ENCODE measurements at regions not wholly inside any gene's neighbourhood (a gene's known extent, or its start where the extent isn't known, plus 50 kb on each side); places are given as distances from the start of the nearest gene placed in this dataset.

- H3K4me3 ChIP-seq = no peak overlapping the region
- H4K20me1 ChIP-seq (ENCODE audit: insufficient read depth) = no peaks in the 10 kb centered on the region
- WGBS, 2 experiments (ENCODE audit: low coverage in 1 of 2, low lambda C conversion rate in 2 of 2, missing lambda C conversion rate in 2 of 2) = 72 to 84% methylated on average over 7 to 9 of the region's 10 CpGs
- DNase-seq = no peak
- H3K27ac ChIP-seq = no peak overlapping the region
- H2AFZ ChIP-seq = no peak overlapping the region
- H3K9ac ChIP-seq = no peak overlapping the region
- no peak for TF ChIP-seq EZH2phosphoT487 (IDR thresholded peaks at IDR 0.05; ENCODE audit: insufficient read depth, low read depth)
- TF ChIP-seq EZH2 (IDR thresholded peaks at IDR 0.05; ENCODE audit: insufficient read depth, poor library complexity, severe bottlenecking) = no peak
- no peaks in the 10 kb centered on the region for H3K36me3 ChIP-seq (ENCODE audit: low read depth)
- no peaks in the 10 kb centered on the region for H3K9me2 ChIP-seq (ENCODE audit: insufficient read depth)
- no peaks in the 10 kb centered on the region for H3K4me1 ChIP-seq (ENCODE audit: insufficient read depth)
- H3K9me3 ChIP-seq (ENCODE audit: low read depth) = no peaks in the 10 kb centered on the region
- no peaks in the 10 kb centered on the region for H3K79me2 ChIP-seq (ENCODE audit: insufficient read depth)
- no peaks in the 10 kb centered on the region for H3F3A ChIP-seq (ENCODE audit: insufficient read depth)
- in situ Hi-C loops (cut with MboI) = no loop called here
- no peaks in the 10 kb centered on the region for H3K27me3 ChIP-seq (replicated peaks; ENCODE audit: insufficient read depth)
- no peak overlapping the region for H3K4me2 ChIP-seq (ENCODE audit: unreplicated experiment)
Measured at GRCh38 chr21:38972078-38972477, 166.3 kb downstream of the ETS2 start.

- H3K4me1 ChIP-seq (ENCODE audit: insufficient read depth) = no peaks in the 10 kb centered on the region
- no peak overlapping the region for H2AFZ ChIP-seq
- H3F3A ChIP-seq (ENCODE audit: insufficient read depth) = no peaks in the 10 kb centered on the region
- TF ChIP-seq EZH2phosphoT487 (IDR thresholded peaks at IDR 0.05; ENCODE audit: insufficient read depth, low read depth) = no peak
- no peak for TF ChIP-seq EZH2 (IDR thresholded peaks at IDR 0.05; ENCODE audit: insufficient read depth, poor library complexity, severe bottlenecking)
- no peak overlapping the region for H3K4me2 ChIP-seq (ENCODE audit: unreplicated experiment)
- no peak overlapping the region for H3K9ac ChIP-seq
- WGBS, 2 experiments (ENCODE audit: low coverage in 1 of 2, low lambda C conversion rate in 2 of 2, missing lambda C conversion rate in 2 of 2) = 92 to 96% methylated on average over 3 of the region's 3 CpGs
- no peak overlapping the region for H3K4me3 ChIP-seq
- no peaks in the 10 kb centered on the region for H3K9me2 ChIP-seq (ENCODE audit: insufficient read depth)
- H3K9me3 ChIP-seq (ENCODE audit: low read depth) = no peaks in the 10 kb centered on the region
- H4K20me1 ChIP-seq (ENCODE audit: insufficient read depth) = no peaks in the 10 kb centered on the region
- H3K36me3 ChIP-seq (ENCODE audit: low read depth) = no peaks in the 10 kb centered on the region
- no peak for DNase-seq
- in situ Hi-C loops (cut with MboI) = no loop called here
- H3K79me2 ChIP-seq (ENCODE audit: insufficient read depth) = no peaks in the 10 kb centered on the region
- no peaks in the 10 kb centered on the region for H3K27me3 ChIP-seq (replicated peaks; ENCODE audit: insufficient read depth)
- H3K27ac ChIP-seq = no peak overlapping the region
Measured at GRCh38 chr21:38970765-38971164, 165.0 kb downstream of the ETS2 start.

DNA sequence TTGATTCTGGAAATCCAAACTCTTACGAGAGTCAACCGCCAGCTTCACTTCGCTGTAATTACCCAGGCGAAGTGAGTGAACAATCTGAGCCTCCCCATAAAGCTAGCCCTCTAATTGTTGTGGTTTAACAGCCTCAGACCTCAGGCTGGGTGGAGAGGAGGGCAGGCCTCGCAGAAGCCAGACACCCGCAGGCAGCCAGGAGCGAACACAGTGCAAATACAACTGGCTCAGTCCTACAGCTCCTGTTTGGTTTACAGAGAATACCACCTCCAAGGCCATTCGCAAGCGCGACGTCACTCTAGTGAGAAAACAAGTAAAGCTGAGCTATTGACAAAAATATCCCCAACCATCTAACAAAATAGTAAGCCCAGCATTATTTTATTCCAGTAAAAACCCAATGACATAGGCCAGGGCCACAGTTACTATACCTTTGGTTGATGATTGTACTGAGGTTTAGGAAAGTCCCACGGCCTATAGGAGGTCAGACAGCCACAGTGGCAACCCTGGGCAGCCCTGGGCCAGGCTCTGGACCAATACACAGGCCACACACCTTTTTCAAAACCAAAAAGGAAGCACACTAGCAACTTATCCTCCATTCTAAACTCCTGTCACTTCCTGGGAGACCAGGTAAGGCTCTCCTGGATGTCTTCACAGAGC lies 163.3 kb downstream of the ETS2 start:
- Histone ChIP-seq H3K27ac (no peak overlapping the region), H3K79me2 (ENCODE audit: insufficient read depth) (no peaks in the 10 kb centered on the region), H3K4me2 (ENCODE audit: unreplicated experiment) (no peak overlapping the region), H3K36me3 (ENCODE audit: low read depth) (no peaks in the 10 kb centered on the region), H3K27me3 (replicated peaks; ENCODE audit: insufficient read depth) (no peaks in the 10 kb centered on the region), H3K9ac (no peak overlapping the region), H3K4me1 (ENCODE audit: insufficient read depth) (peaks cover 9% of the 10 kb centered on the region), H3K9me3 (ENCODE audit: low read depth) (no peaks in the 10 kb centered on the region), H2AFZ (no peak overlapping the region), H3K9me2 (ENCODE audit: insufficient read depth) (no peaks in the 10 kb centered on the region), H4K20me1 (ENCODE audit: insufficient read depth) (no peaks in the 10 kb centered on the region), H3F3A (ENCODE audit: insufficient read depth) (no peaks in the 10 kb centered on the region), H3K4me3 (no peak overlapping the region)
- TF ChIP-seq EZH2phosphoT487 (IDR thresholded peaks at IDR 0.05; ENCODE audit: insufficient read depth, low read depth) (no peak), EZH2 (IDR thresholded peaks at IDR 0.05; ENCODE audit: insufficient read depth, poor library complexity, severe bottlenecking) (no peak)
- 86 to 88% methylated on average over 12 of the region's 12 CpGs for WGBS, 2 experiments (ENCODE audit: low coverage in 1 of 2, low lambda C conversion rate in 2 of 2, missing lambda C conversion rate in 2 of 2)
- in situ Hi-C loops (cut with MboI) = no loop called here
- no peak for DNase-seq

DNA sequence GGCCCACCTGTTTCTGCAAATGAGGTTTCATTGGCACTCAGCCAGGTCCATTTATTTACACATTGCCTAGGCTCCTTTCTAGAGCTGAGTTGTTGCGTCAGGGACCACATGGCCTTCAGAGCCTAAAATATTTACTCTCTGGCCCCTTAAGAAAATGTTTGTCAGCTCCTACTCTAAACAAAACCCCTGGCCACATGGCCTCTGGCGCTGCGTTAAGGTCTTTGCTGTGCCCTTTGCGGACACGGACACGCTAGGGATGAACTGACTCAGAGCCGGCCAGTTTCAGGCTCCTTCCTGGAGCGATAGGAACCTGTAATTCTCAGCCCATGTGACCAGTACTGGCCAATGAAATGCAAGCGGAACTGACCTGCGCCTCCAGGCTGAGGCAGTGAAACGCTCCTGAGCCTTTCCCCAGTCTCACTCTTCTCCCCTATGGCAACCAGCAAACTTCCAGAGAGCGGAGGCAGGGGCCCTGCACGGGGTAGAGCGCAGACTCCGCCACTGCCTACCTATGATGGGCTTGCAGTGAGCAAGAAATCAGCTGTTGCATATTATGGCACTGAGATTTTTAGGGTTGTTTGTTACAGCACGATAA lies 160.3 kb downstream of the ETS2 start:
- Histone ChIP-seq H4K20me1 (ENCODE audit: insufficient read depth) (no peaks in the 10 kb centered on the region), H3K4me1 (ENCODE audit: insufficient read depth) (peaks cover 9% of the 10 kb centered on the region), H3K9me3 (ENCODE audit: low read depth) (no peaks in the 10 kb centered on the region), H3K27me3 (replicated peaks; ENCODE audit: insufficient read depth) (no peaks in the 10 kb centered on the region), H3K9me2 (ENCODE audit: insufficient read depth) (no peaks in the 10 kb centered on the region), H3K36me3 (ENCODE audit: low read depth) (no peaks in the 10 kb centered on the region), H3K4me2 (ENCODE audit: unreplicated experiment) (no peak overlapping the region), H2AFZ (no peak overlapping the region), H3K9ac (no peak overlapping the region), H3K4me3 (no peak overlapping the region), H3F3A (ENCODE audit: insufficient read depth) (no peaks in the 10 kb centered on the region), H3K79me2 (ENCODE audit: insufficient read depth) (no peaks in the 10 kb centered on the region), H3K27ac (no peak overlapping the region)
- no peak for TF ChIP-seq EZH2phosphoT487 (IDR thresholded peaks at IDR 0.05; ENCODE audit: insufficient read depth, low read depth)
- TF ChIP-seq EZH2 (IDR thresholded peaks at IDR 0.05; ENCODE audit: insufficient read depth, poor library complexity, severe bottlenecking) = no peak
- DNase-seq = no peak
- 90 to 92% methylated on average over 16 of the region's 16 CpGs for WGBS, 2 experiments (ENCODE audit: low coverage in 1 of 2, low lambda C conversion rate in 2 of 2, missing lambda C conversion rate in 2 of 2)
- in situ Hi-C loops (cut with MboI) = no loop called here

Measured in GM23248 (cell line).